Transverse colon (tissue), 4 donors: ENCODE measurements at regions not wholly inside any gene's neighbourhood (a gene's known extent, or its start where the extent isn't known, plus 50 kb on each side); places are given as distances from the start of the nearest gene placed in this dataset.

Experiments
- DNase-seq: peaks from one replicate; pipeline ENCODE4 v3.0.0-alpha.2; 2019
- H3K27ac ChIP-seq, 4 donors: fragments of 200-600 bp; sonication (generic); 2 replicates each; pipeline ENCODE4 v1.5.1; 2016 to 2018; ENCODE audit warnings: inconsistent platforms in 4 of 4
- H3K27me3 ChIP-seq: fragments of 200-600 bp; sonication (generic); 2 replicates; pipeline ENCODE4 v1.5.1; 2017; ENCODE audit warnings: inconsistent platforms
- H3K36me3 ChIP-seq, 4 donors: fragments of 200-600 bp; sonication (generic); 2 replicates each; pipeline ENCODE4 v1.5.1; 2017 to 2019; ENCODE audit warnings: inconsistent platforms in 4 of 4
- H3K4me1 ChIP-seq, 4 donors: fragments of 200-600 bp; sonication (generic); 2 replicates each; pipeline ENCODE4 v1.5.1; 2017 to 2020; ENCODE audit warnings: inconsistent platforms in 4 of 4
- H3K4me3 ChIP-seq, 4 donors: fragments of 200-600 bp; sonication (generic); 1 replicate in 1 of 4; 2 replicates in 3 of 4; pipeline versions ENCODE4 v1.5.1 to v1.6.1; 2017 to 2019; ENCODE audit warnings: inconsistent platforms in 4 of 4
- H3K9me3 ChIP-seq, 2 donors: fragments of 200-600 bp; sonication (generic); 2 replicates each; pipeline ENCODE4 v1.5.1; 2017 to 2019; ENCODE audit warnings: inconsistent platforms in 2 of 2
- CTCF ChIP-seq, 5 experiments: fragments of 200-600 bp in 3 of 5; fragments of 450-650 bp in 2 of 5; sonication (generic) in 3 of 5; IDR thresholded peaks; 1 replicate in 2 of 5; 2 replicates in 3 of 5; pipeline ENCODE4 v1.5.1; 2016 to 2017; ENCODE audit warnings: antibody characterized with exemption in 5 of 5, inconsistent platforms in 3 of 5, mild to moderate bottlenecking in 2 of 5, moderate library complexity in 1 of 5
- EP300 ChIP-seq: sonication (generic); formaldehyde crosslinking; IDR thresholded peaks from one replicate; pipeline ENCODE4 v1.6.1; 2017; ENCODE audit warnings: antibody characterized with exemption, low read depth
- POLR2A ChIP-seq: fragments of 450-650 bp; IDR thresholded peaks from one replicate; pipeline ENCODE4 v1.6.1; 2016; ENCODE audit warnings: antibody characterized with exemption, mild to moderate bottlenecking, moderate library complexity
- POLR2AphosphoS5 ChIP-seq, 3 donors: sonication (generic); formaldehyde crosslinking; IDR thresholded peaks; one replicate each; pipeline ENCODE4 v1.6.1; 2016; ENCODE audit warnings: antibody characterized with exemption in 3 of 3
- WGBS, 2 donors: methylation state at CpG; one replicate each; pipeline ENCODE4 v1.1.5; 2018; ENCODE audit warnings: low coverage in 1 of 2; 5-methylcytosine and 5-hydroxymethylcytosine counted together
- in situ Hi-C, 4 donors: fragments of 200-750 bp; cut with MboI; loops; one replicate each; pipeline versions ENCODE4 v1.15.0 to v1.15.1; 2017; ENCODE audit warnings: low sequenced_read_pairs in 3 of 4, low pct_ligation_motif_present in 1 of 4, low pct_unique_long_range_greater_than_20kb in 1 of 4
- intact Hi-C: fragments of 100-400 bp; cut with DNase I; formaldehyde crosslinking; loops from one replicate; pipeline ENCODE4 v1.15.1; 2023; ENCODE audit warnings: low total_unique reads

- intact Hi-C loops (no loop called here), in situ Hi-C loops (no loop called here)
- no peaks in the 10 kb centered on the region for H3K36me3 ChIP-seq
- H3K9me3 ChIP-seq, result no peaks in the 10 kb centered on the region
- WGBS, 2 donors, result 93% methylated on average over 4 of the region's 4 CpGs
- H3K4me1 ChIP-seq, result no peaks in the 10 kb centered on the region
- H3K27me3 ChIP-seq, result no peaks in the 10 kb centered on the region
- DNase-seq, result no peak
- no peak overlapping the region for H3K4me3 ChIP-seq
- H3K27ac ChIP-seq, result no peak overlapping the region
- no peak for TF ChIP-seq POLR2A
- TF ChIP-seq CTCF (IDR thresholded peaks at IDR 0.05), result no peak
- TF ChIP-seq EP300, result no peak
- TF ChIP-seq POLR2AphosphoS5 (IDR thresholded peaks at IDR 0.05), result no peak
Measured at GRCh38 chr2:147355706-147356105, 489.1 kb upstream of the ACVR2A start.

- TF ChIP-seq EP300 (no peak), POLR2A (no peak), CTCF (IDR thresholded peaks at IDR 0.05) (no peak), POLR2AphosphoS5 (IDR thresholded peaks at IDR 0.05) (no peak)
- Histone ChIP-seq H3K4me3 (no peak overlapping the region), H3K27ac (no peak overlapping the region), H3K9me3 (no peaks in the 10 kb centered on the region), H3K27me3 (no peaks in the 10 kb centered on the region), H3K4me1 (no peaks in the 10 kb centered on the region), H3K36me3 (no peaks in the 10 kb centered on the region)
- DNase-seq, result no peak
- intact Hi-C loops (no loop called here), in situ Hi-C loops (no loop called here)
Measured at GRCh38 chr2:147353072-147353381, 491.8 kb upstream of the ACVR2A start.

GRCh38 chr2:147352264-147353071, 492.4 kb upstream of the ACVR2A start:
- intact Hi-C loops, result no loop called here
- TF ChIP-seq CTCF (IDR thresholded peaks at IDR 0.05), result no peak
- no peak for TF ChIP-seq EP300
- no peak for TF ChIP-seq POLR2AphosphoS5 (IDR thresholded peaks at IDR 0.05)
- no peak for TF ChIP-seq POLR2A
- no peaks in the 10 kb centered on the region for H3K36me3 ChIP-seq
- no peaks in the 10 kb centered on the region for H3K9me3 ChIP-seq
- no peaks in the 10 kb centered on the region for H3K27me3 ChIP-seq
- no peaks in the 10 kb centered on the region for H3K4me1 ChIP-seq
- no peak for DNase-seq
- H3K27ac ChIP-seq, result no peak overlapping the region
- WGBS, 2 donors, result 76 to 79% methylated on average over 4 to 8 of the region's 8 CpGs
- in situ Hi-C loops, result no loop called here
- no peak overlapping the region for H3K4me3 ChIP-seq

- DNase-seq, result no peak
- no peaks in the 10 kb centered on the region for H3K4me1 ChIP-seq
- no peak overlapping the region for H3K27ac ChIP-seq
- no peak overlapping the region for H3K4me3 ChIP-seq
- no peaks in the 10 kb centered on the region for H3K27me3 ChIP-seq
- WGBS, 2 donors, result 86 to 91% methylated on average over 2 to 5 of the region's 5 CpGs
- intact Hi-C loops, result no loop called here
- in situ Hi-C loops, result no loop called here
- TF ChIP-seq POLR2AphosphoS5 (IDR thresholded peaks at IDR 0.05) (no peak), POLR2A (no peak), CTCF (IDR thresholded peaks at IDR 0.05) (no peak), EP300 (no peak)
- H3K36me3 ChIP-seq, result no peaks in the 10 kb centered on the region
- no peaks in the 10 kb centered on the region for H3K9me3 ChIP-seq
Measured at GRCh38 chr2:147351784-147352183, 493.0 kb upstream of the ACVR2A start.
